ENCODE measurements at regions not wholly inside any gene's neighbourhood (a gene's known extent, or its start where the extent isn't known, plus 50 kb on each side); places are given as distances from the start of the nearest gene placed in this dataset.

DNA sequence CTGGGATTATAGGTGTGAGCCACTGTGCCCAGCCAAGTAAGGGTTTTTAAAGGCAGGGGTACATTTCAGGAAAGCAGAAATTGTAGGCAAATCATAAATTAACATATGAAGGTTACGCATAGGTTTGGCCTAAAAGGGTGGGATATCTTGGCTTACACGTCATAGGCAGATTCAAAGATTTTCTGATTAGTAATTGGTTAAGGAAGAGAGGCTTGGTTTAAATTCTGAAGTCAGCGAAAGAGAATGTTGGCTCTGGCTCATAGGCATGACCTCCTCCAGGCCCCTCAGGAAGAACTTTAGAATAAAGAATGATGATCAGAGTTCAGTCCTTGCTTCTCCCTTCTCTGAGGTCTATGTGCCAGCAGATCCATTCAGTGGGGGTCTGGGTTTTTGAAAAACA, 124.8 kb upstream of the RBBP6 start:
- H3K9ac ChIP-seq (ENCODE audit: insufficient read depth, low read length), result no peak overlapping the region
- TF ChIP-seq EZH2 (IDR thresholded peaks at IDR 0.05; ENCODE audit: low read length, missing control alignments) (no peak), CTCF (conservative IDR thresholded peaks at IDR 0.05 in 1 of 2, IDR thresholded peaks at IDR 0.05 in 1 of 2; ENCODE audit: low read depth in 1 of 2, low read length in 2 of 2) (no peak)

GRCh38 chr16:24418733-24419132, 120.6 kb upstream of the RBBP6 start:
- no peak for DNase-seq (ENCODE audit: low read depth in 2 of 2)
- Histone ChIP-seq H3K9ac (ENCODE audit: insufficient read depth, low read length) (no peak overlapping the region), H3K27ac (ENCODE audit: insufficient read depth, low read length) (no peak overlapping the region), H3K9me3 (ENCODE audit: control insufficient read depth, insufficient read depth, low read depth, low read length) (no peaks in the 10 kb centered on the region), H3K4me3 (replicated peaks in 1 of 4; ENCODE audit: control extremely low read depth in 1 of 4, insufficient read depth in 1 of 4, low read depth in 3 of 4, low read length in 4 of 4) (no peak overlapping the region), H3K79me2 (ENCODE audit: control insufficient read depth, insufficient read depth, low read length) (no peaks in the 10 kb centered on the region), H4K20me1 (ENCODE audit: control insufficient read depth, extremely low read depth, insufficient read depth, low read length) (no peaks in the 10 kb centered on the region), H3K4me1 (ENCODE audit: control insufficient read depth, extremely low read depth, insufficient read depth, low read length) (no peaks in the 10 kb centered on the region), H3K27me3 (ENCODE audit: control insufficient read depth, insufficient read depth, low read length) (no peaks in the 10 kb centered on the region), H3K36me3 (ENCODE audit: control insufficient read depth, insufficient read depth, low read length) (no peaks in the 10 kb centered on the region), H2AFZ (ENCODE audit: low read length) (no peak overlapping the region), H3K4me2 (ENCODE audit: extremely low read depth, insufficient read depth, low read length) (no peak overlapping the region)
- TF ChIP-seq CTCF (conservative IDR thresholded peaks at IDR 0.05 in 1 of 2, IDR thresholded peaks at IDR 0.05 in 1 of 2; ENCODE audit: low read depth in 1 of 2, low read length in 2 of 2), result no peak
- no peak for TF ChIP-seq EZH2 (IDR thresholded peaks at IDR 0.05; ENCODE audit: low read length, missing control alignments)

More for the DNA sequence above, 124.8 kb upstream of the RBBP6 start:
- Histone ChIP-seq H3K4me2 (ENCODE audit: extremely low read depth, insufficient read depth, low read length) (no peak overlapping the region), H3K27ac (ENCODE audit: insufficient read depth, low read length) (no peak overlapping the region), H3K4me1 (ENCODE audit: control insufficient read depth, extremely low read depth, insufficient read depth, low read length) (no peaks in the 10 kb centered on the region), H3K27me3 (ENCODE audit: control insufficient read depth, insufficient read depth, low read length) (no peaks in the 10 kb centered on the region), H3K79me2 (ENCODE audit: control insufficient read depth, insufficient read depth, low read length) (no peaks in the 10 kb centered on the region), H2AFZ (ENCODE audit: low read length) (no peak overlapping the region), H3K9me3 (ENCODE audit: control insufficient read depth, insufficient read depth, low read depth, low read length) (no peaks in the 10 kb centered on the region), H4K20me1 (ENCODE audit: control insufficient read depth, extremely low read depth, insufficient read depth, low read length) (no peaks in the 10 kb centered on the region), H3K4me3 (replicated peaks in 1 of 4; ENCODE audit: control extremely low read depth in 1 of 4, insufficient read depth in 1 of 4, low read depth in 3 of 4, low read length in 4 of 4) (no peak overlapping the region), H3K36me3 (ENCODE audit: control insufficient read depth, insufficient read depth, low read length) (no peaks in the 10 kb centered on the region)
- no peak for DNase-seq (ENCODE audit: low read depth in 2 of 2)

DNA sequence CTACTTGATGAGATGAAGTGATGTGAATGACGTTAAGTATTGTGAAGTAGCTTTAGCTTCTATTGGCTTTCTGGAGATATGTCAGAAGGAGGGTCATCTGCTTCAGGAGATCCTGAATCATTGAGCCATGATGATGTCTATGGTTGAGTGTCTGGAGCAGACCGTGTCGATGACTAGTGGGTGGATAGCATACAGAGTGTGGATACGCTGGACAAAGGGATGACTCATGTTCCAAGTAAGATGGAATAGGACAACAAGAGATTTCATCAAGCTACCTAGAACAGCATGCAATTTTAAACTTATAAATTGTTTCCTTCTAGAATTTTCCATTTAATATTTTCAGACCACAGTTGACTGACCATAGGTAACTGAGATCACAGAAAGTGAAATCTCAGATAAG, 116.1 kb upstream of the RBBP6 start:
- Histone ChIP-seq H3K4me3 (replicated peaks in 1 of 4; ENCODE audit: control extremely low read depth in 1 of 4, insufficient read depth in 1 of 4, low read depth in 3 of 4, low read length in 4 of 4) (no peak overlapping the region), H3K9me3 (ENCODE audit: control insufficient read depth, insufficient read depth, low read depth, low read length) (no peaks in the 10 kb centered on the region), H3K27me3 (ENCODE audit: control insufficient read depth, insufficient read depth, low read length) (no peaks in the 10 kb centered on the region), H3K4me1 (ENCODE audit: control insufficient read depth, extremely low read depth, insufficient read depth, low read length) (no peaks in the 10 kb centered on the region), H3K4me2 (ENCODE audit: extremely low read depth, insufficient read depth, low read length) (no peak overlapping the region), H3K79me2 (ENCODE audit: control insufficient read depth, insufficient read depth, low read length) (no peaks in the 10 kb centered on the region), H3K36me3 (ENCODE audit: control insufficient read depth, insufficient read depth, low read length) (no peaks in the 10 kb centered on the region), H3K27ac (ENCODE audit: insufficient read depth, low read length) (no peak overlapping the region), H2AFZ (ENCODE audit: low read length) (no peak overlapping the region), H4K20me1 (ENCODE audit: control insufficient read depth, extremely low read depth, insufficient read depth, low read length) (no peaks in the 10 kb centered on the region), H3K9ac (ENCODE audit: insufficient read depth, low read length) (no peak overlapping the region)
- no peak for DNase-seq (ENCODE audit: low read depth in 2 of 2)
- TF ChIP-seq EZH2 (IDR thresholded peaks at IDR 0.05; ENCODE audit: low read length, missing control alignments) (no peak), CTCF (conservative IDR thresholded peaks at IDR 0.05 in 1 of 2, IDR thresholded peaks at IDR 0.05 in 1 of 2; ENCODE audit: low read depth in 1 of 2, low read length in 2 of 2) (no peak)
